ENCODE measurements at regions not wholly inside any gene's neighbourhood (a gene's known extent, or its start where the extent isn't known, plus 50 kb on each side); places are given as distances from the start of the nearest gene placed in this dataset.

DNA sequence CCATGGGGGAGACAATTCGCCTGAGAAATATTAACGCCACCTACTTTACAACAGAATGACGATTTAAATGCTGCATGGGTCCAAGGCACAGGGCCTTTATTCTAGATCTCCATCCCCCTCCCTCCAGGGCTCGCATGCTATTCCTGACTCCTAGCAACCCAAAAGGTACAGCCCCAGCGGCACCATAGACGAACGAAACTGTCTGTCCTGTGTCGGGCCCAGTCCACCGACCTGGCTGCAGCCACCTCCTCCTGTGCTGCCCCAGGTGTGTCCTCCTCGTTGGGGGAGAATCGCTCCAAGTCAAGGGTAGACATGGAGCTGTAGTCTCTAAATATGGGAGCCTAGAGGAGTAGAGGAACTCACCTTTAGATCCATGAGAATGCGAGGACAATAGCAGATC lies 196.5 kb downstream of the TOMM20 start:
- DNase-seq = no peak
- Histone ChIP-seq H3K4me1 (ENCODE audit: low read length) (peaks cover 9% of the 10 kb centered on the region), H4K20me1 (ENCODE audit: insufficient read depth, low read depth, low read length) (no peaks in the 10 kb centered on the region), H3K9me3 (ENCODE audit: low read length) (no peaks in the 10 kb centered on the region), H3K9ac (ENCODE audit: low read length) (no peak overlapping the region), H3K4me2 (ENCODE audit: low read depth, low read length, poor library complexity, severe bottlenecking) (no peak overlapping the region), H3K36me3 (ENCODE audit: insufficient read depth, low read length) (no peaks in the 10 kb centered on the region), H3K27me3 (ENCODE audit: low read length) (no peaks in the 10 kb centered on the region), H3K4me3 (ENCODE audit: low read length) (no peak overlapping the region), H3K79me2 (ENCODE audit: low read length) (no peaks in the 10 kb centered on the region), H3K27ac (ENCODE audit: low read length) (no peak overlapping the region), H3K9me2 (replicated peaks; ENCODE audit: insufficient read depth, low read length) (no peaks in the 10 kb centered on the region), H2AFZ (ENCODE audit: low read length) (no peak overlapping the region)

DNA sequence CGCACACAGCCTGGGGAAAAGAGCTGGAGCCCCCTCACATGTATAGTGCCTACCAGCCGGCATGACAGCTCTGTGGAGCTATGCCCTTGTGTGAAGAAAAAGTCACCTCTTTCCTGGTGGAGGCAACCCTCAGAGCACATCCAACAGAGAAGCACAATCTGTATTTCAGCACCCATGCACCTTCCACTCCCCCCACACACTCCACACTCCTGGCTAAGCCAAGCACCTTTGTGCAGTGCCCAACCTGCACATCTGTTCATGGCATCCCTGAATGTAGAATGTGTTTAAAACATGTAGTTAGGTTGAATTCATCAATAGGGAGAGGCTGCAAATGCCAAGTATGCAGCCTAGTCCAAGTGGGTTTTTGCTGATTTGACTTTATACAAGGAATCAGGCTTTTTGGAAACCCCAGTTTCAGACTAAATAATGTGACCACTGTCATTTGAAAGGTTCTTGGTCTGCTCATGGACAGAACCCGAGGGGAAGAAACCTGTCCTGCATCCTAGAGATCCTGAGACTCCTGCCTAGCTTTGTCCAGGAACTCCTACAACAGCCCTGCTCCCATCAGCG lies 197.1 kb downstream of the TOMM20 start:
- no peaks in the 10 kb centered on the region for H3K27me3 ChIP-seq (ENCODE audit: low read length)
- H3K79me2 ChIP-seq (ENCODE audit: low read length) = no peaks in the 10 kb centered on the region
- H2AFZ ChIP-seq (ENCODE audit: low read length) = no peak overlapping the region
- H3K9ac ChIP-seq (ENCODE audit: low read length) = no peak overlapping the region
- no peaks in the 10 kb centered on the region for H3K36me3 ChIP-seq (ENCODE audit: insufficient read depth, low read length)
- no peak overlapping the region for H3K4me2 ChIP-seq (ENCODE audit: low read depth, low read length, poor library complexity, severe bottlenecking)
- H3K4me1 ChIP-seq (ENCODE audit: low read length) = peaks cover 15% of the 10 kb centered on the region
- DNase-seq = no peak
- no peaks in the 10 kb centered on the region for H3K9me3 ChIP-seq (ENCODE audit: low read length)
- H3K9me2 ChIP-seq (replicated peaks; ENCODE audit: insufficient read depth, low read length) = no peaks in the 10 kb centered on the region
- H3K4me3 ChIP-seq (ENCODE audit: low read length) = no peak overlapping the region
- no peak overlapping the region for H3K27ac ChIP-seq (ENCODE audit: low read length)
- no peaks in the 10 kb centered on the region for H4K20me1 ChIP-seq (ENCODE audit: insufficient read depth, low read depth, low read length)

DNA sequence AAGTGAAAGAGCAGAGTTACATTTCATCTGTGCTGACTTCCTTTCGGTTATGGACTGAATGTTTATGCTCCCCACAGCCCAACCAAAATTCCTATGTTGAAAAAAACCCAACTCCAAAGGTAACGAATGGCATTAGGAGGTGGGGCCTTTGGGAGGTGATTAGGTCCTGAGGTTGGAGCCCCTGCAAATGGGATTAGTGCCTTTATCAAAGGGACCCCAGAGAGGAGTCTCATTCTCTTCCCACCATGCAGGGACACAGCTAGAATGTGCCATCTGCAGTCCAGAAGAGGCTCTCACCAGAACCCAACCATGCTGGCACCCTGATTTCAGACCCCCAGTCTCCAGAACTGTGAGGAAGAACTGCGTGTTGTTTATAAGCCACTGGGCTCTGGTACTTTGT lies 199.3 kb downstream of the TOMM20 start:
- H3K9ac ChIP-seq (ENCODE audit: low read length) = no peak overlapping the region
- no peak for DNase-seq
- no peaks in the 10 kb centered on the region for H3K27me3 ChIP-seq (ENCODE audit: low read length)
- H3K79me2 ChIP-seq (ENCODE audit: low read length) = no peaks in the 10 kb centered on the region
- H3K9me2 ChIP-seq (replicated peaks; ENCODE audit: insufficient read depth, low read length) = no peaks in the 10 kb centered on the region
- H4K20me1 ChIP-seq (ENCODE audit: insufficient read depth, low read depth, low read length) = no peaks in the 10 kb centered on the region
- H3K36me3 ChIP-seq (ENCODE audit: insufficient read depth, low read length) = no peaks in the 10 kb centered on the region
- H3K9me3 ChIP-seq (ENCODE audit: low read length) = no peaks in the 10 kb centered on the region
- H3K4me3 ChIP-seq (ENCODE audit: low read length) = no peak overlapping the region
- H3K27ac ChIP-seq (ENCODE audit: low read length) = no peak overlapping the region
- peaks cover 18% of the 10 kb centered on the region for H3K4me1 ChIP-seq (ENCODE audit: low read length)
- H2AFZ ChIP-seq (ENCODE audit: low read length) = no peak overlapping the region
- H3K4me2 ChIP-seq (ENCODE audit: low read depth, low read length, poor library complexity, severe bottlenecking) = no peak overlapping the region

DNA sequence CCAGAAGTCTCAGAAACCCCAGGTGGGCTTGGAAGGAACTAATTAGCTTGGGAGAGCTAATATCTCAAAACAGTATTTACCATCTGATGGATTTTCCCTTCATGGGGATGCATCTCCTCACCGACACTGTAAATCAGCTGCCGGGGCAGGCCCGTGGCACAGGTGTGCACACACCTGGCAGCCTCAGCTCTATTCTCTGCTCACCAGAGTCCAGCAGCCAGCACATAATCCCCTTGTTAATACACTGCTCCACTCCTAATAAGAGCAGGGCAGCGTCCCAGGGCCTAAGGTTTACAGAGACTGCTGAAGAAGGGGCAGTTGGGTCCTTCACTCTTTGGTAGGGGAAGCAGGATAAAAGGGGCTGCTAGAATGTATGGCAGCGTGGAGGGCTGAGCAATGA lies 200.0 kb downstream of the TOMM20 start:
- no peak overlapping the region for H3K9ac ChIP-seq (ENCODE audit: low read length)
- H2AFZ ChIP-seq (ENCODE audit: low read length) = no peak overlapping the region
- H3K36me3 ChIP-seq (ENCODE audit: insufficient read depth, low read length) = no peaks in the 10 kb centered on the region
- no peaks in the 10 kb centered on the region for H3K27me3 ChIP-seq (ENCODE audit: low read length)
- H3K4me3 ChIP-seq (ENCODE audit: low read length) = no peak overlapping the region
- H3K79me2 ChIP-seq (ENCODE audit: low read length) = no peaks in the 10 kb centered on the region
- H3K4me2 ChIP-seq (ENCODE audit: low read depth, low read length, poor library complexity, severe bottlenecking) = no peak overlapping the region
- no peak for DNase-seq
- H3K4me1 ChIP-seq (ENCODE audit: low read length) = peaks cover 17% of the 10 kb centered on the region
- H3K9me2 ChIP-seq (replicated peaks; ENCODE audit: insufficient read depth, low read length) = no peaks in the 10 kb centered on the region
- H3K9me3 ChIP-seq (ENCODE audit: low read length) = no peaks in the 10 kb centered on the region
- H3K27ac ChIP-seq (ENCODE audit: low read length) = no peak overlapping the region
- no peaks in the 10 kb centered on the region for H4K20me1 ChIP-seq (ENCODE audit: insufficient read depth, low read depth, low read length)

DNA sequence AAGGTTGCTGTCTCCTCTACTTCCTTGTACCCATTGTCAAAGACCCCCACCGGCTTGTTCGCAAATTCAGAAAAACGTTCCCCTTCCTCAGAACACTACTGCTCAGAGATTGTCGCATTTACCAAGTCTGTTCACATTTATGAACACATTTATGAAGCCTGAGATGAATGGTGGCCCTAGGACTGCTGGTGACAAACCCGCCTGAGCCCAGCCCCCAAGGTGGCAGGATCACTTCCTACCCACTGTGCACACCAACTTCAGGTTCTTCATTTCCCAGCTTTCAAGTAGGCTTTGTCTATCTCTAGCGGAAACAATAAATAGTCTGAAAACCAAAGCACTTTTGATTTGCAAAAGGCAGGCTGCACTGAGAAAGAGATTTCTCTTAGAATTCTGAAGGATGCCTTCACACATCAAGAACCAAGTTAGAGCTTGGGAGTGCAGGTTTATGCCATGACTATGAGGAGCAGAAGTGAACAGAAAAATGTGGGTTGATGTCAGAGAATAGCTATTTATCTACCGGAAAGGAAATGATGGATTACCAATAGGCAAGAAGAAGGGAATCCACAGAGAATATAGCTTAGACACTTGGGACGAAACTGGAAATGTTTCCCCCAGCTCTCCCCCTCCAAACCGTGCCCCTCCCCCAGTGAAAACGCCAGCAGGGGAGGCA lies 200.5 kb downstream of the TOMM20 start:
- Histone ChIP-seq H3K27ac (ENCODE audit: low read length) (no peak overlapping the region), H3K9ac (ENCODE audit: low read length) (no peak overlapping the region), H3K4me3 (ENCODE audit: low read length) (no peak overlapping the region), H2AFZ (ENCODE audit: low read length) (no peak overlapping the region), H3K27me3 (ENCODE audit: low read length) (no peaks in the 10 kb centered on the region), H3K4me1 (ENCODE audit: low read length) (peaks cover 12% of the 10 kb centered on the region), H3K36me3 (ENCODE audit: insufficient read depth, low read length) (no peaks in the 10 kb centered on the region), H4K20me1 (ENCODE audit: insufficient read depth, low read depth, low read length) (no peaks in the 10 kb centered on the region), H3K79me2 (ENCODE audit: low read length) (no peaks in the 10 kb centered on the region), H3K4me2 (ENCODE audit: low read depth, low read length, poor library complexity, severe bottlenecking) (no peak overlapping the region), H3K9me2 (replicated peaks; ENCODE audit: insufficient read depth, low read length) (no peaks in the 10 kb centered on the region), H3K9me3 (ENCODE audit: low read length) (no peaks in the 10 kb centered on the region)
- no peak for DNase-seq

DNA sequence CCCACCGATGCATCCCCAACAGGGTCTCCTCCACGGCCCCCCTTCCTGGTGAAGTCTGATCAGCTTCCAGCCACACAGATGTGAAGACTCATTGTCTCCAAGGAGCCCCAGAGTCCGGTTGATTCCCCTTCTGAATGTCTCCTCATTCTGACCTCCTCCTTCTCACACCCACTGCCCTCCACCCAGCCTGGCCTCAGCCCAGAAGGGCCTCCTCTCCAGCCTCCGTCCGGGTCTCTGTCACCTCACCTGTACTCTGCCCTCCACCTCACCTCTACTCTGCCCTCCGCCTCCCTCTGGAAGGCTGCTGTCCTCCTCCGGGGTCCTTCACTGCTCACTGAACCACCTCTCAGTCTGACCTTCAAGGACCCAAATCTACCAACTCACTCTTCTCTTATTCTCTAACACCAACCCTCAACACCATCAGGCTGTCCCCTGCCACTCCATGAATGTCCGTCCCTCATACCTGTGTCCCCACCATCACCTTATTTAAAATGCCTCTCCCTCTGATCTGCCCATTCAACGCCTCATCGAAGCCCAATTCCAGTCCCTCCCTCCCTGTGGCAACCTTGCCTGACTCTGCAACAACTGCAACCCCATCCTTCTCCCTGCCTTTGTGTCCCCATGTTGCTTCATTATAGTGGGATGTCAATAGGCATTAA lies 201.2 kb downstream of the TOMM20 start:
- no peaks in the 10 kb centered on the region for H4K20me1 ChIP-seq (ENCODE audit: insufficient read depth, low read depth, low read length)

DNA sequence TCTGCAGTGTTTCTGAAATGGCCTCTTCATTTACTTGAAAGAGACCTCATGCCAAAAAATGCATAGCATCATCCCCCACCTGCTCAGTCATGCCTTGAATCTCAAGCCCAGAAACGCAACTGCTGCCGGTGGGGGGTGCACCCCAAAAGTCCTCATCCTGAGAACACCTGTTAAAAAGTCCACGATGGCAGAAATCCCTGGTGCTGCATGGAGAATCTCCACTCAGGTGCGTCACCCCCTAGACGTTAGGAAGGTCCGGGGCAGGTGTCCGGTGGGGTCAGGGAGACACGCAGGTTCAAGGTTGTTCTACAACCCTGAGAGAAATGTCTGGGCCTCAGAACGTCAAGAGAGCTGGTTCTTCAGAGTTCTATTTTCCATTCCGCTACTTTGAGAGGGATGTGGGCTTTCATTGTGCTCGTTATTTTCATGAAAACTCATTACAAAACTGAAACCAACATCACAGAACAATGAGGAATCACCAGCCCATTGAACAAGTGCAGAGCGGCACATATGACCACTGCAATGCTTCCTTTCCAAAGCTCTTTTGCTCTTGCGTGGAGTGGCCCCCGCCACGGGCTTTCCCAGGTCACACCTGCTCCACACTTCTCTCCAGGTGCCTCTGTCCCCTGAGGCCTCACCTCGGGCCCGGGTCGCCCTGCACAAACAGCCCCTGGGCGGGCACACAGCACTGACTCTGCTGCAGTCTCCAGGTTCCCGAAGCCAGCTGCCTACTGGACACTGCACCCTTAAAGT lies 201.9 kb downstream of the TOMM20 start:
- Histone ChIP-seq H3K27me3 (ENCODE audit: low read length) (no peaks in the 10 kb centered on the region), H3K4me2 (ENCODE audit: low read depth, low read length, poor library complexity, severe bottlenecking) (peak overlapping the region; percentile 49), H3K4me1 (ENCODE audit: low read length) (peaks cover 11% of the 10 kb centered on the region), H3K9me3 (ENCODE audit: low read length) (no peaks in the 10 kb centered on the region), H3K27ac (ENCODE audit: low read length) (no peak overlapping the region), H4K20me1 (ENCODE audit: insufficient read depth, low read depth, low read length) (no peaks in the 10 kb centered on the region), H3K9ac (ENCODE audit: low read length) (0 out of 2 replicates have a peak overlapping the region, but pooled peaks have one; percentile 8), H3K79me2 (ENCODE audit: low read length) (no peaks in the 10 kb centered on the region), H2AFZ (ENCODE audit: low read length) (peak overlapping the region; percentile 54; the same call in 1 of the 2 replicates), H3K9me2 (replicated peaks; ENCODE audit: insufficient read depth, low read length) (no peaks in the 10 kb centered on the region), H3K4me3 (ENCODE audit: low read length) (no peak overlapping the region; the same call in 1 of the 2 replicates), H3K36me3 (ENCODE audit: insufficient read depth, low read length) (no peaks in the 10 kb centered on the region)
- DNase-seq = no peak

More for the DNA sequence above, 201.2 kb downstream of the TOMM20 start:
- peak overlapping the region; percentile 49 for H3K4me2 ChIP-seq (ENCODE audit: low read depth, low read length, poor library complexity, severe bottlenecking)
- no peaks in the 10 kb centered on the region for H3K79me2 ChIP-seq (ENCODE audit: low read length)
- H2AFZ ChIP-seq (ENCODE audit: low read length) = no peak overlapping the region
- H3K9me3 ChIP-seq (ENCODE audit: low read length) = no peaks in the 10 kb centered on the region
- DNase-seq = no peak
- H3K27ac ChIP-seq (ENCODE audit: low read length) = no peak overlapping the region
- H3K9ac ChIP-seq (ENCODE audit: low read length) = no peak overlapping the region
- H3K4me1 ChIP-seq (ENCODE audit: low read length) = peaks cover 11% of the 10 kb centered on the region
- no peaks in the 10 kb centered on the region for H3K27me3 ChIP-seq (ENCODE audit: low read length)
- no peaks in the 10 kb centered on the region for H3K36me3 ChIP-seq (ENCODE audit: insufficient read depth, low read length)
- no peaks in the 10 kb centered on the region for H3K9me2 ChIP-seq (replicated peaks; ENCODE audit: insufficient read depth, low read length)
- no peak overlapping the region for H3K4me3 ChIP-seq (ENCODE audit: low read length)

DNA sequence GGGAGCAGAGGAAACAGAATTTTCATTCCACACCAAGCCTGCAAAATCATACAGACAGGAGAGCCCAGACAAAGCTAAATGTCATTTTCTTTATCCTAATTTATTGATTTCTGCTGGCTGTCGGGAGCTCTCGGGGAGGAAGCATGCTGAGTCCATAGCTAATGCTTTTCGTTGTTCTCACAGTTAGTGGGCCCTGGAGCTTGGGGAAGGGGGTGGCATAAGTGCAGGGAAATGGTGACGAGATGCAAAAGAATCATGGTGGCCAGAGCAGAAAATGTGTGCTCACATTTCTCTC lies 202.4 kb downstream of the TOMM20 start:
- Histone ChIP-seq H3K9me2 (replicated peaks; ENCODE audit: insufficient read depth, low read length) (no peaks in the 10 kb centered on the region), H3K4me3 (ENCODE audit: low read length) (no peak overlapping the region), H3K4me1 (ENCODE audit: low read length) (peaks cover 11% of the 10 kb centered on the region), H3K27ac (ENCODE audit: low read length) (no peak overlapping the region), H3K9me3 (ENCODE audit: low read length) (no peaks in the 10 kb centered on the region), H3K4me2 (ENCODE audit: low read depth, low read length, poor library complexity, severe bottlenecking) (no peak overlapping the region), H2AFZ (ENCODE audit: low read length) (peak overlapping the region; percentile 54; the same call in 1 of the 2 replicates), H4K20me1 (ENCODE audit: insufficient read depth, low read depth, low read length) (no peaks in the 10 kb centered on the region), H3K36me3 (ENCODE audit: insufficient read depth, low read length) (no peaks in the 10 kb centered on the region), H3K79me2 (ENCODE audit: low read length) (no peaks in the 10 kb centered on the region), H3K9ac (ENCODE audit: low read length) (no peak overlapping the region), H3K27me3 (ENCODE audit: low read length) (no peaks in the 10 kb centered on the region)
- DNase-seq = no peak

Measured in Karpas-422 (cell line).